ENCODE measurements at regions not wholly inside any gene's neighbourhood (a gene's known extent, or its start where the extent isn't known, plus 50 kb on each side); places are given as distances from the start of the nearest gene placed in this dataset.

- TF ChIP-seq SIN3A (IDR thresholded peaks at IDR 0.05; ENCODE audit: borderline replicate concordance, insufficient read depth, low read length) = no peak
- no peak for TF ChIP-seq REST (IDR thresholded peaks at IDR 0.05; ENCODE audit: insufficient read depth in 1 of 2, low read depth in 2 of 2, low read length in 2 of 2)
Measured at GRCh38 chr1:193677874-193678273, 491.5 kb upstream of the B3GALT2 start.
